IMR-90 (cell line): ENCODE measurements at regions not wholly inside any gene's neighbourhood (a gene's known extent, or its start where the extent isn't known, plus 50 kb on each side); places are given as distances from the start of the nearest gene placed in this dataset.

Experiments
- ATAC-seq: fragments of 200-7000 bp; cut with Tn5 transposase; 2 replicates; pipeline ENCODE4 v1.9.1; 2020; ENCODE audit warnings: low read depth, mild to moderate bottlenecking, moderate library complexity
- BruUV-seq: library from RNA; stranded (reverse); fragments of 400-500 nt; replicated peaks from 2 replicates; lab custom pipeline; 2021; lab: Mats Ljungman, UMichigan
- CTCF ChIA-PET: fragments of 300-600 bp; formaldehyde crosslinking; extraction: SDS; loops from one replicate; lab custom pipeline; 2021; ENCODE audit warnings: antibody characterized with exemption; lab: Yijun Ruan, JAX
- POLR2A ChIA-PET: fragments of 300-600 bp; sonication (Branson Sonifier 250); formaldehyde crosslinking; loops from one replicate; lab custom pipeline; 2022; ENCODE audit warnings: antibody characterized with exemption; ENCODE audit not compliant: unreplicated experiment; lab: Charles Lee
- DNase-seq: peaks from one replicate; pipeline ENCODE4 v3.0.0; 2013
- H2AFZ ChIP-seq: replicated peaks from 2 replicates; pipeline ENCODE3; 2013; ENCODE audit warnings: low read length, mild to moderate bottlenecking; ENCODE audit not compliant: poor library complexity
- H2AK5ac ChIP-seq: 2 replicates; pipeline ENCODE4 v1.6.1; 2013; ENCODE audit warnings: low read depth, low read length, inconsistent platforms
- H2AK9ac ChIP-seq: replicated peaks from 2 replicates; pipeline ENCODE3; 2013; ENCODE audit warnings: mild to moderate bottlenecking, low read depth, low read length, moderate library complexity; ENCODE audit not compliant: poor library complexity
- H2BK120ac ChIP-seq: 2 replicates; pipeline ENCODE4 v1.6.1; 2013; ENCODE audit warnings: low read depth, low read length, inconsistent platforms
- H2BK15ac ChIP-seq: 3 replicates; pipeline ENCODE4 v1.6.1; 2013; ENCODE audit warnings: low read depth, low read length, inconsistent platforms
- H2BK20ac ChIP-seq: 2 replicates; pipeline ENCODE4 v1.6.1; 2013; ENCODE audit warnings: low read depth, mild to moderate bottlenecking, inconsistent platforms, low read length, moderate library complexity
- H2BK5ac ChIP-seq: 2 replicates; pipeline ENCODE4 v1.6.1; 2013; ENCODE audit warnings: mild to moderate bottlenecking, low read depth, low read length, inconsistent platforms; ENCODE audit not compliant: poor library complexity, severe bottlenecking
- H3K14ac ChIP-seq: replicated peaks from 2 replicates; pipeline ENCODE4 v1.6.1; 2013; ENCODE audit warnings: low read depth, low read length, inconsistent platforms
- H3K18ac ChIP-seq: 2 replicates; pipeline ENCODE4 v1.6.1; 2013; ENCODE audit warnings: low read depth, low read length, control low read depth
- H3K23ac ChIP-seq: 2 replicates; pipeline ENCODE4 v1.6.1; 2013; ENCODE audit warnings: low read depth, low read length, inconsistent platforms
- H3K27ac ChIP-seq: 2 replicates; pipeline ENCODE4 v1.5.1; 2013; ENCODE audit warnings: mild to moderate bottlenecking, control low read depth, low read length; ENCODE audit not compliant: insufficient read depth
- H3K27me3 ChIP-seq: 2 replicates; pipeline ENCODE4 v1.6.1; 2013; ENCODE audit warnings: low read length; ENCODE audit not compliant: control insufficient read depth, insufficient read depth
- H3K36me3 ChIP-seq: 2 replicates; pipeline ENCODE4 v1.6.1; 2013; ENCODE audit warnings: low read length, mixed read lengths; ENCODE audit not compliant: control insufficient read depth, insufficient read depth
- H3K4ac ChIP-seq: 2 replicates; pipeline ENCODE4 v1.6.1; 2013; ENCODE audit warnings: low read depth, low read length, inconsistent platforms
- H3K4me1 ChIP-seq: 2 replicates; pipeline ENCODE4 v1.6.1; 2013; ENCODE audit warnings: low read length, mixed read lengths; ENCODE audit not compliant: control insufficient read depth, insufficient read depth
- H3K4me2 ChIP-seq: 2 replicates; pipeline ENCODE4 v1.6.1; 2013; ENCODE audit warnings: low read depth, mild to moderate bottlenecking, control low read depth, low read length, moderate library complexity
- H3K4me3 ChIP-seq: 2 replicates; pipeline ENCODE4 v1.5.1; 2013; ENCODE audit warnings: low read depth, mild to moderate bottlenecking, control low read depth, low read length, moderate library complexity; ENCODE audit not compliant: insufficient read depth
- H3K56ac ChIP-seq: 2 replicates; pipeline ENCODE4 v1.6.1; 2013; ENCODE audit warnings: low read length, inconsistent platforms; ENCODE audit not compliant: insufficient read depth; ENCODE audit errors: extremely low read depth
- H3K79me1 ChIP-seq, 2 experiments: 2 replicates each; pipeline ENCODE4 v1.6.1; 2013; ENCODE audit warnings: low read length in 2 of 2, inconsistent platforms in 1 of 2, low read depth in 1 of 2
- H3K9ac ChIP-seq: 2 replicates; pipeline ENCODE4 v1.6.1; 2013; ENCODE audit warnings: low read depth, low read length, control low read depth
- H3K9me1 ChIP-seq: 2 replicates; pipeline ENCODE4 v1.6.1; 2013; ENCODE audit warnings: low read length, inconsistent platforms; ENCODE audit not compliant: insufficient read depth
- H3K9me3 ChIP-seq: 2 replicates; pipeline ENCODE4 v1.6.1; 2013; ENCODE audit warnings: low read length; ENCODE audit not compliant: control insufficient read depth, insufficient read depth
- H4K20me1 ChIP-seq: 2 replicates; pipeline ENCODE4 v1.6.1; 2013; ENCODE audit warnings: low read length, inconsistent platforms; ENCODE audit not compliant: insufficient read depth
- H4K5ac ChIP-seq: 2 replicates; pipeline ENCODE4 v1.6.1; 2013; ENCODE audit warnings: mild to moderate bottlenecking, low read depth, low read length, control low read depth
- H4K8ac ChIP-seq, 2 experiments: 2 replicates each; pipeline ENCODE4 v1.6.1; 2013; ENCODE audit warnings: low read depth in 2 of 2, low read length in 2 of 2, control low read depth in 1 of 2, inconsistent platforms in 1 of 2
- H4K91ac ChIP-seq: 2 replicates; pipeline ENCODE4 v1.6.1; 2013; ENCODE audit warnings: low read depth, low read length, inconsistent platforms; ENCODE audit not compliant: insufficient read depth
- BHLHE40 ChIP-seq: fragments of 150-350 bp; IDR thresholded peaks from 2 replicates; pipeline ENCODE4 v1.6.1; 2016; ENCODE audit warnings: mild to moderate bottlenecking, low read depth, low read length
- CEBPB ChIP-seq: IDR thresholded peaks from 2 replicates; pipeline ENCODE4 v1.6.1; 2012; ENCODE audit warnings: low read depth, low read length, improper control_type of control experiment
- CHD1 ChIP-seq: IDR thresholded peaks from 2 replicates; pipeline ENCODE4 v1.6.1; 2012; ENCODE audit warnings: low read depth, low read length, improper control_type of control experiment
- FOS ChIP-seq: fragments of 150-350 bp; IDR thresholded peaks from 2 replicates; pipeline ENCODE4 v1.6.1; 2016; ENCODE audit warnings: low read depth, low read length
- MAZ ChIP-seq: IDR thresholded peaks from 2 replicates; pipeline ENCODE4 v1.6.1; 2012; ENCODE audit warnings: low read depth, mild to moderate bottlenecking, low read length, improper control_type of control experiment, moderate library complexity, borderline replicate concordance
- NFE2L2 ChIP-seq: fragments of 150-350 bp; IDR thresholded peaks from 2 replicates; pipeline ENCODE4 v1.6.1; 2016; ENCODE audit warnings: low read depth, mild to moderate bottlenecking, low read length
- POLR2A ChIP-seq: IDR thresholded peaks from 2 replicates; pipeline ENCODE4 v1.6.1; 2012; ENCODE audit warnings: mild to moderate bottlenecking, low read depth, low read length
- RAD21 ChIP-seq: IDR thresholded peaks from 2 replicates; pipeline ENCODE4 v1.6.1; 2012; ENCODE audit warnings: low read length, improper control_type of control experiment
- RCOR1 ChIP-seq: IDR thresholded peaks from 2 replicates; pipeline ENCODE4 v1.6.1; 2012; ENCODE audit warnings: mild to moderate bottlenecking, low read length, improper control_type of control experiment; ENCODE audit not compliant: insufficient replicate concordance
- RFX5 ChIP-seq: IDR thresholded peaks from 2 replicates; pipeline ENCODE4 v1.8.0; 2012; ENCODE audit warnings: low read depth, mild to moderate bottlenecking, low read length, moderate library complexity
- SMC3 ChIP-seq: fragments of 150-350 bp; IDR thresholded peaks from 2 replicates; pipeline ENCODE4 v1.6.1; 2016; ENCODE audit warnings: low read depth, mild to moderate bottlenecking, antibody characterized with exemption, low read length, moderate library complexity
- WGBS, 2 experiments: methylation state at CpG; one replicate each; pipeline versions ENCODE4 v1.1.5 to v1.1.7; 2013; ENCODE audit warnings: missing lambda C conversion rate in 2 of 2; ENCODE audit not compliant: insufficient read length in 1 of 2; ENCODE audit errors: extremely low coverage in 2 of 2; 5-methylcytosine and 5-hydroxymethylcytosine counted together
- dilution Hi-C: fragments of 300-500 bp; cut with HindIII; formaldehyde crosslinking; loops from one replicate; pipeline ENCODE4 v1.14.3; 2018; ENCODE audit warnings: low sequenced_read_pairs; ENCODE audit not compliant: unreplicated experiment
- in situ Hi-C: fragments of 300-500 bp; cut with MboI; formaldehyde crosslinking; loops from 3 replicates; pipeline ENCODE4 v1.14.3; 2019; ENCODE audit warnings: low sequenced_read_pairs, inconsistent platforms, mixed read lengths
- intact Hi-C: fragments of 100-400 bp; cut with micrococcal nuclease; formaldehyde crosslinking; loops from 2 replicates; pipeline ENCODE4 v1.10.0; 2022
- TF ChIP-seq, protein P1 (sequence below): conservative IDR thresholded peaks from 2 replicates; pipeline ENCODE4 v1.5.1; 2012; ENCODE audit warnings: mild to moderate bottlenecking, low read depth, low read length, improper control_type of control experiment
- TF ChIP-seq, protein P2 (sequence below): fragments of 150-350 bp; IDR thresholded peaks from 2 replicates; pipeline ENCODE4 v1.6.1; 2017; ENCODE audit warnings: mild to moderate bottlenecking, antibody characterized with exemption, low read length, low read depth

DNA sequence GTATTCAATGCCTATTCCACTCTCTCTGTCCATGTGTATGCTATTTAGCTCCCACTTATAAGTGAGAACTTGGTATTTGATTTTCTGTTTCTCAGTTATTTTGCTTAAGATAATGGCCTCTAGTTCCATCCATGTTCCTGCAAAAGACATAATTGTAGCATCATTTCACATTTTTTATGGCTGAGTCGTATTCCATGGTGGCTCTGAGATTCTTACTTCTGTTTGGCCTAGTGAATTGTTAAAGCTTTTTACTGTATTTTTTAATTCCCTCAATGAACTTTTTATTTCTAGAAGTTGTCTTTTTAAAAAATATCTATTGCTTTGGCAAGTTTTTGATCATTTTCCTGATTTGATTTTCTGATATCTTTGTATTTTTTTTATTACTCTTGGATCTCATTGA, 635.6 kb downstream of the PLA2G4A start:
- in situ Hi-C loops, result no loop called here
- no peak overlapping the region for H4K91ac ChIP-seq
- no peak overlapping the region for H2BK20ac ChIP-seq
- CTCF ChIA-PET, result interaction anchor here (1.3 to 1.6 kb wide), 2 partner anchors 14 to 51 kb away, joined by 3 to 4 read pairs; no protein-coding TSS in a partner anchor
- no peaks in the 10 kb centered on the region for H3K27me3 ChIP-seq
- H3K4me3 ChIP-seq, result no peak overlapping the region
- POLR2A ChIA-PET, result no interaction called here
- no peak for ATAC-seq
- H2BK5ac ChIP-seq, result no peak overlapping the region
- no peak overlapping the region for H2AFZ ChIP-seq
- no peak overlapping the region for H3K14ac ChIP-seq
- no peak for DNase-seq
- BruUV-seq, result no TSS peak
- no peak overlapping the region for H3K23ac ChIP-seq
- no peak overlapping the region for H3K9ac ChIP-seq
- H2BK120ac ChIP-seq, result no peak overlapping the region
- no peak overlapping the region for H3K18ac ChIP-seq
- intact Hi-C loops, result no loop called here
- H3K27ac ChIP-seq, result no peak overlapping the region
- H3K79me1 ChIP-seq, result no peaks in the 10 kb centered on the region
- H3K56ac ChIP-seq, result no peak overlapping the region
- no peak overlapping the region for H2AK5ac ChIP-seq
- no peaks in the 10 kb centered on the region for H3K9me1 ChIP-seq
- H3K4ac ChIP-seq, result no peak overlapping the region
- H4K5ac ChIP-seq, result no peak overlapping the region
- dilution Hi-C loops, result no loop called here
- H2BK15ac ChIP-seq, result no peak overlapping the region
- no peaks in the 10 kb centered on the region for H4K20me1 ChIP-seq
- H3K9me3 ChIP-seq, result peaks cover 6% of the 10 kb centered on the region
- no peak overlapping the region for H3K4me2 ChIP-seq
- TF ChIP-seq, protein P1, sequence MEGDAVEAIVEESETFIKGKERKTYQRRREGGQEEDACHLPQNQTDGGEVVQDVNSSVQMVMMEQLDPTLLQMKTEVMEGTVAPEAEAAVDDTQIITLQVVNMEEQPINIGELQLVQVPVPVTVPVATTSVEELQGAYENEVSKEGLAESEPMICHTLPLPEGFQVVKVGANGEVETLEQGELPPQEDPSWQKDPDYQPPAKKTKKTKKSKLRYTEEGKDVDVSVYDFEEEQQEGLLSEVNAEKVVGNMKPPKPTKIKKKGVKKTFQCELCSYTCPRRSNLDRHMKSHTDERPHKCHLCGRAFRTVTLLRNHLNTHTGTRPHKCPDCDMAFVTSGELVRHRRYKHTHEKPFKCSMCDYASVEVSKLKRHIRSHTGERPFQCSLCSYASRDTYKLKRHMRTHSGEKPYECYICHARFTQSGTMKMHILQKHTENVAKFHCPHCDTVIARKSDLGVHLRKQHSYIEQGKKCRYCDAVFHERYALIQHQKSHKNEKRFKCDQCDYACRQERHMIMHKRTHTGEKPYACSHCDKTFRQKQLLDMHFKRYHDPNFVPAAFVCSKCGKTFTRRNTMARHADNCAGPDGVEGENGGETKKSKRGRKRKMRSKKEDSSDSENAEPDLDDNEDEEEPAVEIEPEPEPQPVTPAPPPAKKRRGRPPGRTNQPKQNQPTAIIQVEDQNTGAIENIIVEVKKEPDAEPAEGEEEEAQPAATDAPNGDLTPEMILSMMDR, result no peak
- TF ChIP-seq CHD1, result no peak
- no peak for TF ChIP-seq POLR2A
- no peak for TF ChIP-seq NFE2L2
- TF ChIP-seq RCOR1, result no peak
- TF ChIP-seq, protein P2, sequence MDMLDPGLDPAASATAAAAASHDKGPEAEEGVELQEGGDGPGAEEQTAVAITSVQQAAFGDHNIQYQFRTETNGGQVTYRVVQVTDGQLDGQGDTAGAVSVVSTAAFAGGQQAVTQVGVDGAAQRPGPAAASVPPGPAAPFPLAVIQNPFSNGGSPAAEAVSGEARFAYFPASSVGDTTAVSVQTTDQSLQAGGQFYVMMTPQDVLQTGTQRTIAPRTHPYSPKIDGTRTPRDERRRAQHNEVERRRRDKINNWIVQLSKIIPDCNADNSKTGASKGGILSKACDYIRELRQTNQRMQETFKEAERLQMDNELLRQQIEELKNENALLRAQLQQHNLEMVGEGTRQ, result no peak
- TF ChIP-seq BHLHE40, result no peak
- TF ChIP-seq SMC3, result no peak
- TF ChIP-seq CEBPB, result no peak
- TF ChIP-seq RFX5, result no peak
- TF ChIP-seq MAZ, result no peak
- TF ChIP-seq FOS, result no peak
- no peak for TF ChIP-seq RAD21
- H2AK9ac ChIP-seq, result no peak overlapping the region
- WGBS, 2 experiments, result no CpG with 5 or more reads among the region's 1 CpG
- no peaks in the 10 kb centered on the region for H3K36me3 ChIP-seq
- no peaks in the 10 kb centered on the region for H3K4me1 ChIP-seq
- H4K8ac ChIP-seq, result no peak overlapping the region
